Skeletal muscle cell (primary cell): ENCODE measurements at regions not wholly inside any gene's neighbourhood (a gene's known extent, or its start where the extent isn't known, plus 50 kb on each side); places are given as distances from the start of the nearest gene placed in this dataset.

Experiments
- DNase-seq: peaks from one replicate; pipeline ENCODE4 v3.0.0-alpha.2; 2010; ENCODE audit warnings: low read depth
- H3K4me3 ChIP-seq: 2 replicates; pipeline ENCODE4 v1.5.1; 2011; ENCODE audit warnings: low read depth, mild to moderate bottlenecking, control low read depth, low read length, moderate library complexity

DNA sequence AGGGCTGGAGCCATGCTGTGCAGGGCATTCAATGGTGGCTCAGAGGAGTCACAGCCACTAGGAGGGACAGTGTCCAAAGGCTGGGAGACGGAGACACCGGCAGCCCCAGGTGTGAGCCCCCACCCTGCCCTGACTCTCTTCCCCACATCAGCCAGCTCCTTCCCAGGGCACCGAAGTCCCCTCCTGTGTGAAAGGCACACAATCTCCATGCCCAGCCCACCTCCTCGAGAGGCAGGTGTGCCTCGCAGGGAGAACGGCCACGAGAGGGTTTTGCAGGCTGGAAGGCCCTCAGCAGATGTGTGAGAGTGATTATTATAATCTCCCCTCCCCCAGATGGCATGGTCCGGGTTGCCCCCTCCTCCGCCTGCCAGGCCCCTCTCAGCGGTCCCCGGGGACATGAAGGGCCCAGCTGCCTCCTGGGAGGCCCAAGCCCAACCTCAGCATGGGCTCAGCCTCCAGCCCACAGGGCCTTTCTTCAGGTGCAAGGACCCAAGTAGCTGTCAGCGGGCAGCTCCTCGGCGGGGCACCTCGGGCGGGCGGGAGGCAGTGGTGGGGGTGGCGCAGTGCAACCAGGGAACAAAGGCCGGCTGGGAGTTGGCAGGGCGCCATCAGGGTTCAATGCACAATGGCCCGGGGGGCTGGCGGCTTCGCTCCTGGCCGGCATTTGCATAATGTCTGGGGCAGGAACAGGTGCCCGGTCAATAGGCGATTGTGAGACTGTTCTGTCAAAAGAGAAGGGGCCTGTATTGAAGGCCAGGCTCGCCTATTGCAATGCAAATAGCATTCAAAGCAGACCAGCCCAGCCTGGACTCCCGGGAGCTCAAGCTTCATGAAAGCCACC lies 155.3 kb upstream of the ZMIZ1 start:
- DNase-seq: no peak

DNA sequence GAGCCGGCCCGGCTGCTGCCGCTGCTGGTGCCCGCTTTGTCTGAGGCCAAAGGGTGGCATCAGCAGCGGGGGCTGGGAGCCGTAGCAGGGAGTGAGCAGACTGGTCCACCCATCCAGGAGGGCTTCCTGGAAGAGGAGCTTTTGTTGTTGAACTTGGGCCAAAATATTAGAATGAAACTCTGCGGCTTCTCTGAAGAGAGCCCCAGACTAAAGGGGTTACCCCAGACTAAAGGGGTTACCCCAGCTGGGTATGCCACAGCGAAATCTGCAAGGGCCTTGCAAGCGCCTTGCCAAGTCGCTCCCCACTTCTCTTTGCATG lies 154.7 kb upstream of the ZMIZ1 start:
- no peak overlapping the region for H3K4me3 ChIP-seq
- DNase-seq: no peak

More for the DNA sequence above, 155.3 kb upstream of the ZMIZ1 start:
- H3K4me3 ChIP-seq: no peak overlapping the region

DNA sequence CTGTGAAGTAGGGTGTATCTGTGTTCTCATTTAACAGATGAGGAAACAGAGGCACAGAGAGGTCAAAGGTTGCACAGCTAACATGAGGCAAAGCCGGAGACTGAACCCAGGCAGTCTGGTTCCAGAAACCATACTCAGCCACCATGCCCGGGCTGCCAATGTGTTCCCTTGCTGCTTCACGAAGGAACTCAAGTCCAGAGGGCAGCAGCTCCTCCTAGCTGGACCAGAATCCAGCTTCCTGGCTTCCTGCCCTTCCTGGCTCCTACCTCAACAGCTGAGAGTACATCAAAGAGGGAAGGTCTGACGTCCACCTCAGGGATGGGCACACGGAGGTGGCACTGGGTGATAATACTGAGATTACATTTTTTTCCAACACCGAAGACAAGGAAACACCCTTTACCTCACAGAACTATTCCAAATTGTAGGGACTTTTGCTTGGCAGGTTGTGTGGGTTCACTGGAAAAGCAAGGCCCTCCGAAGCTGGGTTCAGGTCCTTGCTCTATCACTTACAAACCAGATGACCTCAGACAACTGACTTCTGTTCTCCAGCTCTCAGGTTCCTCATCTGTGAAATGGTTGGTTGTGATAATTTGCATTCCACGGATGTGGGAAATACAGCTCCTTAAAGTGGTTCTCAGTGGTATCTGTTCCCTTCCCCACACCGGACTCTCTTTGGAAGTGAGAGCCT lies 154.1 kb upstream of the ZMIZ1 start:
- DNase-seq: no peak
- no peak overlapping the region for H3K4me3 ChIP-seq

DNA sequence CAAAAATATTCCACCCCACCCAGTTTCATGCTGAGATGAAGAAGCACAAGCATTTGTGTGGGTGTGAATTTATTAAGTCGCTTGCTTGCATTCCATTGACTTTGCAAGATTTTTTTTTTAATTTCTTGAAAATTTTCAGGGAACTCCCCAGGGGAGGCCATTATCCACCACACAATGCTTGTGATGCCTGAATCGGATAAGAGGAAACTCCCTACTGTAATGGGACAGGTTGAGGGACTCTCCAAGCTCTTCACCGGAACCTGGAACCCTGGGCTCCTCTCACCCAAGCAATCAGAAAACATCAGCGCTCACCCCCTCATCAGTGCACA lies 153.6 kb upstream of the ZMIZ1 start:
- DNase-seq: no peak
- no peak overlapping the region for H3K4me3 ChIP-seq

DNA sequence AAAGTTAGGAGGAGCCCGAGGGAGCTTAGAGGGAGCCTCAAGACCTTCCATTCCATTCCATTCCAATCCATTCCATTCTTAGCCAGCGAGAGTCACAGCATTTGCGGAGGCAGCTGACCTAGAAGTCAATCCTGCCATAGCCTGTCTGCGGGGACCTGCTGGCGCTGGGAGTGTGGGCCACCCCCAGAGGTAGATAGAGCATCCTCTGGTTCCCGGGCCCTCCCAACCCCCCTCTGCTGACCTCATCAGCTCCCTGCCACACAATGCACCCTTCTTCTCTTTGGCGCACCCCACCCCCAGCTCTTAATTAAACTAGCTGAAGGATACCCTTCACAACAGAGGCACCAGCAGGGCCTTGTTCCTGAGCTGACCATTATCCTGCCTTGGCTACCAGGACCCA lies 152.5 kb upstream of the ZMIZ1 start:
- DNase-seq: no peak
- no peak overlapping the region for H3K4me3 ChIP-seq

DNA sequence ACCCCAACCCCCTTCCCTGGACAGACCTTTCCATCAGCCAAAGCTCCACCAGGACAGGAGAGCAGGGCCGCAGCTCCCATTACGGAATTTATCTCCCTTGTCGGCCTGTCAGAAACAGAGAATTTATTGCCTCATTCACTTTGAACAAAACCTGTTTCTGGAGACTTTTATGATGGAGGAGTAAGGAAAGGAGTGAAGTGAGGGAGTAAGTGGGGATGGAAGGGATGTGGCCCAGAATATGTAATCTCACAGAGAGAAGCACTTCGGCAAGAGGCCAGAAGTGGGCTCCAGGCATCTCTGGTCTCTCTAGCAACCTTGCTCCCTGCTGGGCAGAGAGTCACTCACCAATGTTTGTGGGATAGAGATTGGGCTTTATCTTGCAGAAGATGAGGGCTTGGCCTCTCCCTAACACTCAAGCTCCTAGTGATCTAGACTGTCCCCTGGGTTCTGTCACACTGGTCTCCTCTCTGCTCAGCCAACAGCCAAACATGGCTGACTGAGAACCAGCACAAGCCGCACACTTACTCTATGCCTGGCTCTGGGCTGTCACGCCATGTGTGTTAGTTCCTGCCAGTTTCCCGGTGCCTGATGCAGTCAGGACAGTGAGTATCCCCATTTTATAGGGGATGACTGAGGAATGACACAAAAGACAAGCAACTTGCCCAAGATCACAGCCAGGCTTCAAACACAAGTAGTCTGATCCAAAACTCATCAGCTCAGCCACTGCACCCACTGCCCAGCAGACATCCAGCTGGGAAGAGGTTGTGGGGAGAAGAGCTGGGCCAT lies 149.4 kb upstream of the ZMIZ1 start:
- no peak overlapping the region for H3K4me3 ChIP-seq
- no peak for DNase-seq

DNA sequence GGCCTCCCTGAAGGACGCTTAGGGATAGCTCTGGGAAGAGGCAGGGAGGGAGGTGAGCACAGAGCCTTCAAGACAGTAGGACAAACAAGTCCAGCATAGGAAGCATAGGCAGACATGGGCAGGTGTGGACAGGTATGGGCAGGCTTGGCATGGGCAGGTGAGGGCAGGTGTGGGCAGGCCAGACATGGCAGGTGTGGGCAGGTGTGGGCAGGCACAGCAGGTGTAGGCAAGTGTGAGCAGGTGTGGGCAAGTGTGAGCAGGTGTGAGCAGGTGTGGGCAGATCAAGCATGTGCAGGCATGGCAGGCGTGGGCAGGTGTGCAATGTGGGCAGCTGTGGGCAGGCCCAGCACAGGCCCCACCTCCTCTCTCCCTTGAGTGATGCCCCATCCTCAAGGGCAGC lies 148.8 kb upstream of the ZMIZ1 start:
- DNase-seq: no peak
- H3K4me3 ChIP-seq: no peak overlapping the region

DNA sequence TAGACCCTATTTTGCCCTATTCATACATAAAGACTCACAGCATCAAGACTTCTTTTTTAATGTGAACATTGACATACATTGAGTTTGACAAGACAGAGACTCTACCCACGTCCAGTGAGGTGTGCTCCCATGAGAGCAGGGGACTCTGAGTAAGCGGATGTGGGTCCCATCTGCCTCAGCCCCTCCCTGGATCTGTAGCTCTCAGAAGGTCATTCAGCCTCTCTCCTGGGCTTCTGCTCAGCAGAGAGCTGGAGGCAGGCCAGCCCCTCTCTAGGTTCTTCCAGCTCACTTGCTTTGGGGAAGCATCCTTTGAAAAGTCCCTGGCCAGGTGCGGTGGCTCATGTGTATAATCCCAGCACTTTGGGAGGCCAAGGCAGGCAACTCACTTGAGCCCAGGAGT lies 146.9 kb upstream of the ZMIZ1 start:
- no peak overlapping the region for H3K4me3 ChIP-seq
- DNase-seq: no peak

DNA sequence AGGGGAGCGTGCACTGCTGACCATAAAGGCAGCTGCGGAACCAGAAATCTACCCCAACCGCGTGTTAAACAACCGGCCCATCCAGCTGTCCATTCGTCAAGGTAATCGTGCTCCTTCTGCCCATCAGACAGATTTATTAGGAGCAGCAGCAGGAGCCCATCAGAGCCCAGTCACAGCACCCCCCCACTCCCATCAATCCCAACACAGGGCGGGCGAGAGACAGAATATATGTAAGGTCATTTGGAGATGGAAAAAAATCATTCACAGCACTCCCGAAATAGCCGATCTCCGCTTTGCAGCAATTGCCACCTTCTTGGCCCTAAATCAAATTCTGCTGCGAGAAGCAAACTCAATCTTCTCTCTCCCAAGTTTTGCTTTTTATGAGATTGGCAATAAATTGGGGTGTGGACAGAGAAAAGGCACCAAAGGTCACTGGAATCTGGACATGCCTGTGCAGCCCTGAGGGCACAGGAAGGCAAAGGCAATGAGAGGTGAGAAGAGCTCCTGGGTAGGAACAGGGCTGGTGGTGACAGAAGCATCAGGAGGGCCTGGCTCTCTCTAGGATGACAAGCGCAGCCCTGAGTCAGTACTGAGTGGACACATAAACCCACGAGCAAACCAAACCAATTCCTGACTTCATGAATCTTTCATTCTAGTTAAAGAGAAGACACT lies 145.0 kb upstream of the ZMIZ1 start:
- no peak overlapping the region for H3K4me3 ChIP-seq
- no peak for DNase-seq

DNA sequence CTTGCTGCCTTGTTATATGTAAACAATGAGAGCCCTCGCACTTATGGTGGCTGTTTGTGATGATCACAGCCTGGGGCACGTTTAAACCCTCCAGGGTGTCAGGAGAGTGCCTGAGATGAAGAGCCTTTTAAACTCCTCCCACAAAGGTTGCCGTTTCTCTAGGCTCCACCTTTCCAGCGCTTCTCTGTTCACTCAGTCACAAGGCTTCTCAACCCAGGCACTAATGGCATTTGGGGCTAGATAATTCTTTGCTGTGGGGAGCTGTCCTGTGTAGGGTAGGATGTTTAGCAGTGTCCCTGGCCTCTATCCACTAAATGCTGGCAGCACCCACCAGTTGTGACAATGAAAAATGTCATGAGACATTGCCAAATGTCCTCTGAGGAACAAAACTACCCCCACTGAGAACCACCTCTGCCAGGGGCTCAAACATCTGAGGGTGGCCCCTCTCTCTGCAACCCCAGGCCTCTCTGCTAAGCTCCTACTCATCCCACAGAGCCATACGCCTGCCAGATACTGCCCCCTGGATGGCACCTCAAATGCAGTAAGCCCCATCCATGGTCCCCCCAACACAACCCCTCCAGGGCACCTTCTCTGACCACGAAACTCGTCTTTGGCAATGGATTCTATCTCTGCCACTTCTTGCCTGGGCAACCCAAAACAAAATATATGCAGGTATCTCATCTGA lies 144.3 kb upstream of the ZMIZ1 start:
- DNase-seq: no peak
- no peak overlapping the region for H3K4me3 ChIP-seq

DNA sequence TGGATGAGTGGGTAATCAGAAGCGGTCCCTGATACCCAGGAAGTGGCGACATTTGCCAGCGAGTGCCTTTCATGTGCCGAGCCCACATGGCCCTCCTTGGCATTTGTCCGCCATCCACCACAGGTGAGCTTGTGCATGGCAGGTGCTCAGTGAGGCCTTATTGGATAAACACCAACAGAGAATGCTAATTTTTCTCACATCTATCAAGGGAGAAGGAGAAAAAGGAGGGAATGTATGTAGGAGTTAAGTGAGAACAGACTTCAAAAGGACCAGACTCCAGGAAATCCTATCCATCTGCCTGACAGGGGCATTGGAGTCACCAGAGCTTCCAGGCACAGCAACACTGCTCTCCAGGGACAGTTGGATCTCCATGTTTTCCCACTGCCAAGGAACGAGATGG lies 143.5 kb upstream of the ZMIZ1 start:
- no peak overlapping the region for H3K4me3 ChIP-seq
- no peak for DNase-seq

DNA sequence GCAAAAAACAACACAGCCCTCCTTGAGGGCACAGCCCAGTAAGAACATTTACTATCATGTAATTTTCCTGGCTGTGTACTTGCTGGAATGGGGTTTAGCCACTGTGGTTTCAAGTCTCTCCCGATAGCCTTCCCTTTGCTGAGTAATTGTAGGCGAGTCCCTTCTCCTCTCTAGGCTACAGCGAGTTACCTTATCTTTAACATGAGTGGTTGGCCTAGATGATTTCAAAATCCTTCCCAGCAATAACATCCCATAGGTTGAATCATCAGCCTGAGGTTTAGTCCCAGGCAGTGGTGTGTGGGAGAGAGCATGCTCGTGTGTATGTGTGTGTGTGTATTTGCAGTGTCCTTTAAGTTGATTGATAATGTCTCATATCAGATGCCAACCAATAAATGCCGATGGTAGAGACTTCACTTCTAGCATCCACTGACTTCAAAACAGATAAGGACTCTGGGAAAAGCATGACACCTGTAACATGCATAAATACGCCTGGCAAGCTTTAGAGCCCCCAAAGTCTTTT lies 142.9 kb upstream of the ZMIZ1 start:
- DNase-seq: peak; percentile 93
- H3K4me3 ChIP-seq: no peak overlapping the region

DNA sequence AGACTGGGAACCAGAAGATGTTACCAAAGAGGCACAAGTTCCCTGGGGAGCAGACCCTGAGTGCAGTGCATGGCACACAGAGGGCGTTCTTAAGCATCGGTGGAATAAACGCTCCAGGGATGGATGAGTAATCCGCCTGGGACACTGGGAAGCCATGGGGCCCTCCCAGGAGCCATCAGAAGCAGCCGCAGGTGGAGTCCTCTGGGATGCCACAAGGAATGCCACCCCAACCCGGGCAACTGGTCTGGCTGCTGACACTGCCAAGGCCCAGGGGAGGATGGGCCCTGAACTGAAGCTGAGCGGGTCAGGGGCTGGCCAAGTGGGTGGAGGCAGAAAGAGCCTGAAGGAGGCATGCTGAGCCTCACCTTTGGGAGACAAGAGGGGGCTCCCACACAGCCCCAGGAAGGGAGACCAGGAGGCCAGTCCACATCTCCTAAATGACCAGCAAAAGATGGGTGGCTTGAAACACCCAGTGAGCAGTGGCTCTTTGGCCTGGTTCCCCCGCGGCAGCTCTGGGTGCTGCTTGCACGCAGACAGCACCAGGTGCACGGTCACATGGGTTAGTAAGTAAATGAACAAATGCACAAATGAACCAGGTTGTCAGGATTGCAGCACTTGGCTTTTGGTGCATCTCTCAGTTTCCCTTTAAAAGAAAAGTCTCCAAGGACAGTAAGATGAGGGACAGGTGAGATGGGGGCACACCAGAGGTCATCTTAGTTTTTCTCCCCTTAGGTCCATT lies 141.3 kb upstream of the ZMIZ1 start:
- DNase-seq: no peak
- H3K4me3 ChIP-seq: no peak overlapping the region

DNA sequence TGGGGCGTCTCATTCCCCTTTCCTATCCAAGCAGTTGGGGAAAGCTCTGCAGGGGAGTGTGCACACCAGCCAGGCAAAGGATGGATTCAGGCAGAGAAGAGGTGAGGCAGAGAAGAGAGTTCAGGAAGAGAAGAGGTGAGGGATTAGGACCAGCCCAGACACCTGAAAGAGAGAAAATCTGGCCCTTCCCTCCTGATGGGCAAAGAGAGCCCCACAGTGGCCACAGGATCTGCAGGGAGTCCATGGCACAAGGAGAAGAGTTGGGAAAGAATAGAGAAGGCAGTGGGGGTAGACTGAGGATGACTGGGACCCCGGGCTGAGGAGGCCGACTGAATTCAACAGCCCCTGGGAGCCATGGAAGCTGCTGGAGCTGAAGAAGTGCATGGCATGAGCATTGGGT lies 140.4 kb upstream of the ZMIZ1 start:
- no peak overlapping the region for H3K4me3 ChIP-seq
- no peak for DNase-seq

DNA sequence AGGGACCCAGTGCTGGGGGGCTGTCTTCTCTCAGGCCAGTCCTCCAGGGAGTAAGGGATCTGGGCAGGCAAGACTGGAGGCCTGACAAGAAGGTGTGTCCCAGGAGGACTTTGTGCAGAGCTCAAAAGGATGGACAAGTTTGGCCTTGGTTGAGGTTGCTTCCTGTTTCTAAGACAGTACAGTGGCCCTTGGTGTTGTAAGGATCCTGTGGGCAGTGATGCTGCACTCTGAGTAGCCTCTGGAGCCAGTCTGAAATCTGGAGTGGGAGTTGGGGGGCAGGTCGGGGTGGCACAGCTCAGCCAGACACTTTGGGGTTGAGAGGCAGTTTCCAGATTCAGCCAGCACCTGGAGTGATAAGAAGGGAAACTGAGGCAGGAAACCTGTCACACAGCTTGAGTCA lies 139.2 kb upstream of the ZMIZ1 start:
- DNase-seq: no peak
- no peak overlapping the region for H3K4me3 ChIP-seq

DNA sequence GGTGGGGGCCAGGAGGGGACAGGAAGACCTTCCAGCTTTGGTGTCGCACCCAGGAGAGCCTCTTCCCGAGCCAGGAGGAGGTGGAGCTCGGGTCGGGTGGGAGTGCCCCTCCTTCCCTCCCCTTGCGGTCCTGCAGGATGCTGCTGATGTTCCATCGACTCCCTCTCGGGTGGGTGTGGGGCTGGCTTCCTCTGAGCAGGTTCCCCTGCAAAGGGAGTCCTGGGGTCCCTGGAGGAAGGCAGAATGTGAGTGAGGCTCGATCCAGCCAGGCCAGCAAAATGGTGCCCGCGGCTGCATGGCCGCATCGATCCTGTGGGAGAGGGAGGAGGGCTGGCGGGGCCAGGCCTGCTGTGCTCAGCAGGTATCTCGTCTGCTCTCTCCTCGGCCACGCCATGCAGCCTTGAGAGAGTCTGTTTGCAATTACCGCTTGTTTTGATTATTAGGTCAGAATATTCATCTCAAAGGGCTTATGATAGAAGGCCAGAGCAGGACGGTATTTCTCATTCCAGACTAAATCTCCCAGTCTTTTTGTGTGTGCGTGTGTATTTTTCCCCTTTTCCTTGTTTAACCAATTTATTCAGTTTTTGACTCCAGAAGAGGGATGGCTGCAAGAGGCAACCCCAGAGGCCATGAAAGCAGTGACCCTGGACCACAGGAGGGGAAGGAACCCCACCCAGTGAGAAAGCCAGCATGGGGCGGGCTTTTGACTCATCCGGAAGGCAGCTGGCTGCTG lies 137.3 kb upstream of the ZMIZ1 start:
- H3K4me3 ChIP-seq: no peak overlapping the region
- DNase-seq: peak; percentile 87

DNA sequence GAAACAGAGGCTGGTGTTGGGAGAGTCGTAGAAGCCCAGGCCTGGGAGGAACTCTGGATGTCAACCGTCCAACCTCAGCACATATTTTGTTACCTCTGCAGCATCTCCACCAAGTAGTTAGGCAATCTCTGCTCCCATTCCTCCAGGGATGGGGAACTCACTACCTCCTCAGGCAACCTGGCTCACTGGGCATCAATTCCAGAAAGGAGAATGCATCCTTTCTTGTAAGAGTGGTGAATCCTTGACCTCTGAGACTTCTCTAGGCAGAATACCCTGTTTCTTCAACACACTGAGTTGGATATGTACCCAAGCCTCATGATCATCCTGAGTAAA lies 136.7 kb upstream of the ZMIZ1 start:
- H3K4me3 ChIP-seq: no peak overlapping the region
- no peak for DNase-seq

DNA sequence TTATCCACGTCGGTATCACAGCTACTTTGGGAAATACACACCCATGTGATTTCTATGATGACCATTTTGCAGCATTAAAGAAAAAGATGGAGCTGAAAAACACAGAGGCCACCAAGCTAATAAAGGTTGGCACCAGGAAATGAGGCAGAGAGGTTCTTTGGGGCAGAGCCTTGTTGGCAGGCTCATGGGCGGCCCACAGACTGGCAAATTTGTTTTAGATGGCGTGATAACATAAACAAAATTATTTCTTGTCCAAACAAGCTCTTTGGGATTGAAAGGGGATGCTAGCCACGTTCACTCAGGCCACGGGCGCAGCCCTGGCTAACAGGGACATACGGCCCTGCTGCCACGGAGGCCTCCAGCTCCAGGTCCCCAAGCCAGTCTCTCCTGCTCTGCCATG lies 135.9 kb upstream of the ZMIZ1 start:
- no peak overlapping the region for H3K4me3 ChIP-seq
- no peak for DNase-seq
